GM19099 (cell line): ENCODE measurements at regions not wholly inside any gene's neighbourhood (a gene's known extent, or its start where the extent isn't known, plus 50 kb on each side); places are given as distances from the start of the nearest gene placed in this dataset.

Experiments used
- POLR2A ChIP-seq: IDR thresholded peaks from 3 replicates; pipeline ENCODE4 v1.6.1; 2011; ENCODE audit warnings: low read depth; ENCODE audit not compliant: insufficient read length; ENCODE audit errors: extremely low read depth

GRCh38 chr16:16937576-16937975 is 533.2 kb downstream of the XYLT1 start:
- no peak for TF ChIP-seq POLR2A

GRCh38 chr16:16938009-16938408 is 532.8 kb downstream of the XYLT1 start:
- no peak for TF ChIP-seq POLR2A

- no peak for TF ChIP-seq POLR2A
Measured at GRCh38 chr16:16938980-16939379, 531.8 kb downstream of the XYLT1 start.

- TF ChIP-seq POLR2A = no peak
Measured at GRCh38 chr16:16940351-16940750, 530.4 kb downstream of the XYLT1 start.

GRCh38 chr16:16945207-16945606 is 525.6 kb downstream of the XYLT1 start:
- TF ChIP-seq POLR2A = no peak

GRCh38 chr16:16956376-16956775 is 514.4 kb downstream of the XYLT1 start:
- TF ChIP-seq POLR2A = no peak

GRCh38 chr16:16960785-16961184 is 510.0 kb downstream of the XYLT1 start:
- TF ChIP-seq POLR2A = no peak

GRCh38 chr16:16966439-16966838 is 504.3 kb downstream of the XYLT1 start:
- no peak for TF ChIP-seq POLR2A

GRCh38 chr16:16971042-16971441 is 499.7 kb downstream of the XYLT1 start:
- no peak for TF ChIP-seq POLR2A

GRCh38 chr16:16972831-16973230 is 497.9 kb downstream of the XYLT1 start:
- no peak for TF ChIP-seq POLR2A

- TF ChIP-seq POLR2A = no peak
Measured at GRCh38 chr16:16973707-16974591, 496.8 kb downstream of the XYLT1 start.

- TF ChIP-seq POLR2A = no peak
Measured at GRCh38 chr16:16982614-16983013, 488.1 kb downstream of the XYLT1 start.

- no peak for TF ChIP-seq POLR2A
Measured at GRCh38 chr16:16983582-16983981, 487.2 kb downstream of the XYLT1 start.

GRCh38 chr16:16985707-16986106 is 485.1 kb downstream of the XYLT1 start:
- TF ChIP-seq POLR2A = no peak

- TF ChIP-seq POLR2A = no peak
Measured at GRCh38 chr16:16988963-16989362, 481.8 kb downstream of the XYLT1 start.

GRCh38 chr16:16989368-16989767 is 481.4 kb downstream of the XYLT1 start:
- no peak for TF ChIP-seq POLR2A

- TF ChIP-seq POLR2A = no peak
Measured at GRCh38 chr16:16991711-16992110, 479.0 kb downstream of the XYLT1 start.

- no peak for TF ChIP-seq POLR2A
Measured at GRCh38 chr16:16992975-16993765, 477.6 kb downstream of the XYLT1 start.
